GM18907 (cell line): ENCODE measurements at regions not wholly inside any gene's neighbourhood (a gene's known extent, or its start where the extent isn't known, plus 50 kb on each side); places are given as distances from the start of the nearest gene placed in this dataset.
"Not testable (repeated sequence)": the region's sequence is repeated elsewhere in the genome, so short reads cannot be mapped to it uniquely, and the experiment has no call there.

ENCODE experiments used
- ATAC-seq: cut with Tn5 transposase; IDR thresholded peaks from one replicate; pipeline ENCODE4 v1.9.1; 2021; ENCODE audit warnings: mild to moderate bottlenecking, moderate library complexity; ENCODE audit not compliant: unreplicated experiment

GRCh38 chr18:55696811-55697210 lies 108.8 kb upstream of the TCF4 start:
- no peak for ATAC-seq

DNA sequence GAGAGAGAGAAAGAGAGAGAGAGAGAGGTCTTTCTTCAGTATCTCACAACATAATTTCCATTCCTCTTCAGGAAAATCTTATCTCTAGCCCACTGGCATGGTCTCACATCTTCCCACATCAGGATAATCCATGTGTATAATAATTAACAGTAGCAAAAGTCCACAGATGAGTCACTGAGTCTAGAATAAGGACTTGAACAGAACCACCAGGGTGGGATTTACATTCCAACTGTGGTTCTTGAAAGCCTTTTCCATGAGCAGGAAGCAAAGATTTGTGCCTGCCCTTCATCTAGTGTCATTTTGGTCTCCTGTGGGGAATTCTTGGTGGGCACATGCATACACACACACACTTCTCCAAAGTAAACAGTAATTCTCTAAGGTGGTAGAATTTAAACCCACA lies 107.1 kb upstream of the TCF4 start:
- no peak for ATAC-seq

GRCh38 chr18:55694291-55694690 lies 106.3 kb upstream of the TCF4 start:
- no peak for ATAC-seq

GRCh38 chr18:55688030-55688429 lies 100.0 kb upstream of the TCF4 start:
- no peak for ATAC-seq

GRCh38 chr18:55687106-55687505 lies 99.1 kb upstream of the TCF4 start:
- ATAC-seq, result no peak

DNA sequence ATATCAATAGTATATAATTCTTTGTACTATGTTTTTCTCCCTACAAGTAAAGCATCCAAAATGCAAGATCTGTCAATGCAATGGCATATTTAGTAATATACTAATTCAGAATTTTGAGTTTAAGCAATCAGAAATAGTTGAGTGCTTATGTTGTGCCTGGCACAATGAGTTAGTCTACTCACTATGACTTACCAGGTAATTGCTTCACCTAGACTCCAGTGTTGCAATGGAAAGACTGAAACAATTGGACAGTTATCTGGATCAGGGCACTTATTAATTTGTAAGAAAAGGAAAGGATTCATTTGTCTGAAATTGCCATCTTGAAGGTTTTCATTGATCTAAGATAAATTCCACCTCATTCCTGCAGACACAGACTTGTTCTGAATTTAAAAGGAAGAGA lies 97.6 kb upstream of the TCF4 start:
- ATAC-seq, result no peak

DNA sequence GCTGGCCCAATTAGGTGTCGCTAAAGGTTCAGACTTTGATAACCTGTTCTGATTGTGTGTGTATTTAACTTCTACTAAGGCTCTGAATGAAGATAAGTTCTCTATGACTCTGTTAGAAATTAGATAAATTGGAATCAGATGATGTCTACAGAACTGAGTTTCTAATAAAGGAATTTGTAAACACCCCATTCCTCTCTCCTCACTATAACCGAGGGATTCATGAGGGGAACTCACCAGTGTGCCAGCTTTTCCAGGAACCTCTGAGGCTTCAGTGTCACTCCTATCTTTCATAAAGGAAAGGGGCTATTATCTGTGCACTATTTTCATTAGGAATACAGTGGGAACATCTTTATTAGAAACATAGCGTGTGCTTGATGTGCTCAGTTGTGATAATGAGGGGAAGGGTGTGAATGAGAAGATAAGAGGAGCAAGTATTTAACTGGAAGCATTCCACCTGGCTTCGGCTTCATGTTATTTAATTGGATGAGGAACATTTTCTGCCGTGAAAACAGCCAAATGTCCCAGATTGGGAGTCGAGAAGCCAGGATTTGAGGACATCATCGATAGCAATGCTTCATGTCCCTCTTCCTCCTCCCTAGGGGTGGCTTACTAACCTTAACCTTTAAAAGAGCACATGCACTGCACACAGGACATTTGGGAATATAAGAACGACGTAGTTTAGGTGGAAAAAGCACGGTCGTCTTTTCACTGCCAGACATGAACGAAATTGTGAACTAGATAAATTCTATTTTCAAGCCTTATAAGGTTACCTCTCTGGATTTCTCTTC lies 84.8 kb upstream of the TCF4 start:
- no peak for ATAC-seq

- no peak for ATAC-seq
These were observed 77.5 kb upstream of the TCF4 start for GRCh38 chr18:55665506-55665905.

DNA sequence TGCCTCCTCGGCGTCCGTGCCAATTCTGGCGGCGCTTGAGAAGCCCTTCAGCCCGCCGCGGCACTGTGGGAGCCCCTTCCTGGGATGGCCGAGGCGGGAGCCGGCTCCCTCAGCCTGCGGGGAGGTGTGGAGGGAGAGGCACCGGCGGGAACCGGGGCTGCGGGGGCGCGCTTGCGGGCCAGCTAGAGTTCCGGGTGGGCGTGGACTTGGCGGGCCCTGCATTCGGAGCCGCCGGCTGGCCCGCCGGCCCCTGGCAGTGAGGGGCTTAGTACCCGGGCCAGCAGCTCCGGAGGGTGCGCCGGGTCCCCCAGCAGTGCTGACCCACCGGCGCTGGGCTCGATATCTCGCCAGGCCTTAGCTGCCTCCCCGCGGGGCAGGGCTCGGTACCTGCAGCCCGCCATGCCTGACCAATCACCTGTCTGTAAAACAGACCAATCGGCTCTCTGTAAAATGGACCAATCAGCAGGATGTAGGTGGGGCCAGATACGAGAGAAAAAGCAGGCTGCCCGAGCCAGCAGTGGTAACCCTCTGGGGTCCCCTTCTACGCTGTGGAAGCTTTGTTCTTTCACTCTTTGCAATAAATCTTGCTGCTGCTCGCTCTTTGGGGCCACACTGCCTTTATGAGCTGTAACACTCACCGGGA lies 76.9 kb upstream of the TCF4 start:
- ATAC-seq, result not testable (repeated sequence)

GRCh38 chr18:55663891-55664290 lies 75.9 kb upstream of the TCF4 start:
- ATAC-seq, result no peak

DNA sequence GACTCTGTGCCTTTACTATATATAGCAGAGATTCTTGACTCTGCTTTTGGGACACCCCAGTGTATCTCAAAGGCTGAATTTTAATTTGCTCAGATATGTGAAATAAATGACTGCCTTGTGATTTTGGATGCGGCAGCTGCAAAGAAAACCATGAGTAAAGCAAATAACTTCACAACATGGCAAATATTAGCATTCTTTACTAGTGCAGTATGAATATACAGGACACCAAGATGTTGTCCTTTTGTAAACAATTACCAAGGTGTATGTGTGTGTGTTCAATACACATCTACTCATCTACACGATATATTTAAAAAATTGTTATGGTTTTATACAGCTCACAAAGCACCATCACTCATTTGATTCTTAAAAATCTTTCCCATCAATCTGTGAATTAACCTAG lies 70.6 kb upstream of the TCF4 start:
- no peak for ATAC-seq

DNA sequence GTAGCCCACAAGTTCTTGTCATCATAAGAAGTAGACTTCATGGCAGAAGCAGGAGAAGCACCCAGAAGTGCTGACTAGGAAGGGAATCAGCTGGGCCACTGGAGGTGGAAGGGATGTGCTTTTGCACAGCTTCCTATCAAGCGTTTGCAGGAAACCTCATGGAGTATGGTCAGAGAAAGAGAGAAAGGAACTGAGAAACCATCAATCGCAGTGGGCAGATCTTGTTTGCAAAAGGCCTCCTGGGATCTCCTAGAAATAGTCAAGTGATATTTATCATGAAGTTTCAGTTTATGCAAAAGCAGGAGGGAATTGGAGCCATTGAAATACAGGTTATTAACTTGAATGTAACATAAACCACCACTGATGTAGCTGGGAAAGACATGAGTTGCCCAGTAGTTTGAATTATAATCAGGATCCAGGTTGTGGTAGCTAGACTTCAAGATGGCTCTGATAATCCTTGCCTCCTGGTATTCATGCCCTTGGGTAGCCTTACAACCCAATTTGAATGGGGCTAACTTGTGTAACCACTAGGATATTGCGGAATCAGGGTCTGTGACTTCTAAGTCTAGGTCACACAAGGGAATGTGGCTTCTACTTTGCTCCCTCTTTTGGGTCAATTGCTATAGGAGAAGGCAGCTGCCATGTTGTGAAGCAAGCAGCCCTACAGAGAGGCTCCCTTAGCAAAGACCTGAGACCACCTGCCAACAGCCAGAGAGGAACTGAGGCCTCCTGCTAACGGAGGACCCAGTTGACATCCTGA lies 69.8 kb upstream of the TCF4 start:
- no peak for ATAC-seq

DNA sequence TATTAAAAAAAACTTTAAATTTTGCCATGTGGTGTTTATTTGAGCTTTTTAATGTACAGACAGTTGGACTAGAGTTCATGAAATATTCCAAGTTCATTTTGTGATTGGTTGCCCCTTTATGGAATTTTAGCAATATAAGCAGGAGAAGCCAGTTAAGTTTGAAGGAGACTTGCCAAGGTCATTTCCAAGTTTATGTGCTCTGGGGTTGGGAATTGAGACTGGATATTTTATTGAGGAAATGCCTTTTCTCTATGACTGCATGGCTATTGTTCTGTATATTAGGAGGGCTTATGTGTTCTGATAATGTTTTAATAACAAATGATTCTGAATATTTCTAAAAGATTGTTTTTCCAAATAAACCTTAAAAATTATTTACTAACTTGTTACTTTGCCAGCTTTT lies 67.0 kb upstream of the TCF4 start:
- no peak for ATAC-seq

- ATAC-seq, result no peak
These were observed 63.2 kb upstream of the TCF4 start for GRCh38 chr18:55651236-55651635.

DNA sequence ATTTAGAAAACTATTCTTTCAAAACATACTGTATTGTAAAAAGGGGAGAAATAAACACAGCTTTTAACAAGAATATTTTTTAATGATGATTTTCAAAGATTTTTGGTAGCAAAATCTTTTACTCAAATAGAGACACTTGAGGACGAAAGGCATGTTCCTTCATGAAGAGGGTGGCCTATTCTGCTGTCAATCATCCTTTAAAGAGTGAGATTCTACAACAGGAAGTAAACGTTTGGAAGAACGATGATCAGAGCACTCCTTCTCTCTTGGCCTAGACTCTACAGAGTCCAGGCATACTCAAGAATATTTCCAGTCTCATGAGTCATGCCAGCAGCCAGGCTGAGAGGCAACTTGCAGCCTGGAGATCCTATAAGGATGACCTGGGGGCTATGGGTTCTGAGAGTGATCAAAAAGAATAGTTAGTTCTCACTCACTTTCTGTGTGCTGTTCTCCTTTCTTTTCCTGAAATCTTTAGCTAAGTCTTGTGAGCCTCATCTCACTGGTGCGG lies 62.4 kb upstream of the TCF4 start:
- no peak for ATAC-seq

DNA sequence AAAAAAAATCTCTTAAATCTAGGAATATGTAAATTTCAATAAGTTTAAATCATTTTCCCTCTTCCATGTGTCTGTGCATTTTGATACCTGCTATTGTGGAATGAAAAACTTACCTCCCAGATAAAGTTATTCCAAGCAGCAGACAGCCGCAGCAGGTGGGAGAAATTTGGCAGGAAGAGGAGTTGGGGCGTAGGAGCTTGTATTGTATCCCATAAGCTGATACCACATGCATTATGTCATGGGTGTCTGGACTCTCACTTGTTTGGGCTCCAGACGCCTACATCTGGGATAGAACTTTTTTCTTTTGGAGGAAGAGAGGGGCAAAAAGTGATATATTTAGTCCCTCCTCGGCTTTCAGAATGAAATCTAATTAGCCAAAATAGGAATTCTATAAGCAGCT lies 59.3 kb upstream of the TCF4 start:
- no peak for ATAC-seq

DNA sequence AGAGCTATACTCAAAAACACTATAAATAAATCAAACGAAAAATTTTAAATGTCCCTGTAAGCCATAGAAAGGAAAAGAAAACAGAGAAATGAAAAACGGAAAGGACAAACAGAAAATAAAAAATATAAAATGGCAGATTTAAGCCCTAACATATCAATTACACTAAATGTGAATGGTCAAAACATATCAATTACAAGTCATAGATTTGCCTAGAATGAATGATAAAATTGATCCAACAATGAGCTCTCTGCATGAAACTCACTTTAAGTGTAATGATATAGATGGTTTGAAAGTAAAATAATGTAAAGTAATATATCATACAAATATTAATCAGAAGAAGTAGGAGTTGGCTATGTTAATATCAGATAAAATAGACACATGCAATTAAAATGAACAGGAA lies 54.2 kb upstream of the TCF4 start:
- ATAC-seq, result no peak

GRCh38 chr18:55641486-55641885 lies 53.5 kb upstream of the TCF4 start:
- ATAC-seq, result no peak
